ENCODE measurements at regions not wholly inside any gene's neighbourhood (a gene's known extent, or its start where the extent isn't known, plus 50 kb on each side); places are given as distances from the start of the nearest gene placed in this dataset.

DNA sequence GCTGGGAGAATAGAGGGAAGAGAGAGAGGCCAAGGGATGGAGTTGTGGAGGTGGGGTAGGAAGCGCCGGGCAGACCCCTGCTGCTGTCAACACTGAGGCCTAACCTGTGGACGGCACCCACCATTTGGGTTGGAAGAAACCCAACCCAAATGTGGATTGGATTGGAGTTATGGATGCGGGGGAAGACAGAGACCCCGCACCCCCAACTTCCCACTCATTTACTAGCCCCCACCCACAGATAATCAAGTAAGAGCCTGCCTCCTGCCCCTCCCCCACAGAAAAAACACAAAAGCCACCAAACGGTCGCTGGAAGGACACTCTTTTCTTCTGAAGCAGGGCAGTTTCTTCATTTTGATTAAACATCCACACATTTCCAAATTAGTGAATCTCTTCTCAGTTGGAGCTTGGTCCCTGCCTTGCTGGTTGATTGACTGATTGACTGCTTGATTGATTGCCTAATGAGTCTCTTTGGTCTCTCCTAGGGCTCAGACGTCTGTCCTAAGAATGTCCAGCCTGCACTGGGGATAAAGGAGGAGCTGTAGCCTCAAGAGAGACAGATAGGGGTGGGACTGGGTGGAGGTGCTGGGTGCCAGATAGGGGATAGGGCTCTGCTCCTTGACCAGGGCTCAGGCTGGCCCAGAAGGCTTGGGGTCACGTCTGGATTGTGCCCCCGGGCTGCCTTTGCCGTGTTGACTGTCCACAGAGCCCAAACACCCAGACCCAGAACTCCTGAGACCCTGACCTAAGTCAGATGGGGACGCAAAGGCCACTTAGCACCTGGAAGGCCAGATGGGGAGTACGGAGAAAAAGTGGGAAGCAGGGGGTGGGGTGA lies 74.9 kb upstream of the FOXP4 start:
- Histone ChIP-seq H4K20me1 (ENCODE audit: control insufficient read depth, insufficient read depth, insufficient read length) (no peaks in the 10 kb centered on the region), H4K91ac (ENCODE audit: insufficient read length, low read depth, low read length) (no peak overlapping the region), H3K9ac (ENCODE audit: extremely low read depth, insufficient read length, low read length) (no peak overlapping the region), H2BK120ac (ENCODE audit: low read depth, low read length, poor library complexity, severe bottlenecking) (no peak overlapping the region), H3K14ac (ENCODE audit: insufficient read depth, low read length) (no peak overlapping the region), H3K9me3 (ENCODE audit: control insufficient read depth, low read depth, low read length) (no peaks in the 10 kb centered on the region), H3K4me1 (ENCODE audit: insufficient read depth, low read length) (peaks cover 8% of the 10 kb centered on the region; the same call in 1 of the 2 replicates), H2BK15ac (ENCODE audit: low read depth, low read length) (no peak overlapping the region), H3K27me3 (ENCODE audit: insufficient read depth, low read length) (peaks cover 26% of the 10 kb centered on the region; the same call in 1 of the 2 replicates), H3K79me1 (ENCODE audit: insufficient read depth, low read depth, low read length, poor library complexity, severe bottlenecking) (no peaks in the 10 kb centered on the region), H3K23ac (ENCODE audit: insufficient read length, low read depth, low read length) (no peak overlapping the region), H3K27ac (ENCODE audit: insufficient read length, low read depth, low read length) (no peak overlapping the region), H2AK5ac (ENCODE audit: insufficient read length, low read length) (no peak overlapping the region), H3K56ac (ENCODE audit: insufficient read length, low read depth, low read length) (no peak overlapping the region), H3K23me2 (ENCODE audit: insufficient read length, low read depth, low read length, poor library complexity, severe bottlenecking) (peaks cover 13% of the 10 kb centered on the region), H3K4me2 (ENCODE audit: insufficient read depth, insufficient read length, low read length) (peak overlapping the region; percentile 77), H3K18ac (ENCODE audit: insufficient read length, low read depth, low read length) (no peak overlapping the region), H2BK5ac (ENCODE audit: insufficient read length, low read length) (no peak overlapping the region), H3T11ph (ENCODE audit: low read length) (no peak overlapping the region), H4K8ac (replicated peaks; ENCODE audit: insufficient read length, low read depth, low read length) (no peak overlapping the region), H4K5ac (ENCODE audit: insufficient read length, low read depth, low read length) (no peak overlapping the region), H3K79me2 (ENCODE audit: insufficient read depth, low read length) (no peaks in the 10 kb centered on the region), H2BK20ac (ENCODE audit: low read depth, low read length, poor library complexity, severe bottlenecking) (no peak overlapping the region), H2BK12ac (ENCODE audit: insufficient read length, low read depth, low read length) (no peak overlapping the region), H3K4ac (ENCODE audit: low read depth, low read length) (no peak overlapping the region), H2AFZ (ENCODE audit: low read length) (no peak overlapping the region)
- peak overlapping the region; percentile 53 to 72; a peak in 4 of 5 replicates for H3K4me3 Mint-ChIP-seq
- peaks cover 34 to 47% of the 10 kb centered on the region in 2 experiments for H3K4me1 Mint-ChIP-seq
- H3K27me3 Mint-ChIP-seq (ENCODE audit: low read depth) = peaks cover 98% of the 10 kb centered on the region
- H3K9me3 Mint-ChIP-seq = no peaks in the 10 kb centered on the region; a peak in 2 of 5 replicates
- H3K36me3 Mint-ChIP-seq (ENCODE audit: insufficient read depth in 1 of 3, low read depth in 3 of 3) = no peaks in the 10 kb centered on the region; a peak in 1 of 7 replicates
- H3K27ac Mint-ChIP-seq = no peak overlapping the region; a peak in 1 of 7 replicates
- no peak for DNase-seq
- WGBS (ENCODE audit: extremely low coverage, insufficient read length, low lambda C conversion rate) = no CpG with 5 or more reads among the region's 13 CpGs
- TF ChIP-seq, protein P1, sequence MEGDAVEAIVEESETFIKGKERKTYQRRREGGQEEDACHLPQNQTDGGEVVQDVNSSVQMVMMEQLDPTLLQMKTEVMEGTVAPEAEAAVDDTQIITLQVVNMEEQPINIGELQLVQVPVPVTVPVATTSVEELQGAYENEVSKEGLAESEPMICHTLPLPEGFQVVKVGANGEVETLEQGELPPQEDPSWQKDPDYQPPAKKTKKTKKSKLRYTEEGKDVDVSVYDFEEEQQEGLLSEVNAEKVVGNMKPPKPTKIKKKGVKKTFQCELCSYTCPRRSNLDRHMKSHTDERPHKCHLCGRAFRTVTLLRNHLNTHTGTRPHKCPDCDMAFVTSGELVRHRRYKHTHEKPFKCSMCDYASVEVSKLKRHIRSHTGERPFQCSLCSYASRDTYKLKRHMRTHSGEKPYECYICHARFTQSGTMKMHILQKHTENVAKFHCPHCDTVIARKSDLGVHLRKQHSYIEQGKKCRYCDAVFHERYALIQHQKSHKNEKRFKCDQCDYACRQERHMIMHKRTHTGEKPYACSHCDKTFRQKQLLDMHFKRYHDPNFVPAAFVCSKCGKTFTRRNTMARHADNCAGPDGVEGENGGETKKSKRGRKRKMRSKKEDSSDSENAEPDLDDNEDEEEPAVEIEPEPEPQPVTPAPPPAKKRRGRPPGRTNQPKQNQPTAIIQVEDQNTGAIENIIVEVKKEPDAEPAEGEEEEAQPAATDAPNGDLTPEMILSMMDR (conservative IDR thresholded peaks at IDR 0.05) = no peak
